ENCODE measurements at regions not wholly inside any gene's neighbourhood (a gene's known extent, or its start where the extent isn't known, plus 50 kb on each side); places are given as distances from the start of the nearest gene placed in this dataset.

DNA sequence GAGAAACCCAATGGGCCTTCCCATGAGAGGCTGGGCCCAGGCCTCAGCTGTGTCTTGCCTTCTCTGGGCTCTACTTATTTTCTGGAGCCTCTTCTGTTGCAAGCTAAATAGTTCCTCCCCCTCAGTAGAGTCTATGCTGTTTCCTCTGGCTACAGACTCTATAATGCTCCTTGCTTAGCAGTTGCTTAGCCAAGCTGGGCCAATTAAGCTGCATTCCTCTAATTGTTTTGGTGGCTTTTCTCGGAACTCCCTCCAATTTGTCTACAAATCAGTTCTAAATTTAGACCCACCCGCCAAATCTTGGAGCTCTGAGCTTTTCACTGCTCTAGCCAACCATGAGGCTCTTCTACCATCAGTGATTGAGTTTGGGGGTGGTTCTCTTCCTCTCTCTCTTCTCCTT lies 302.7 kb upstream of the ASIC2 start:
- no peaks in the 10 kb centered on the region for H3K36me3 Mint-ChIP-seq (ENCODE audit: low read depth)
- no peaks in the 10 kb centered on the region for H3K4me1 Mint-ChIP-seq (ENCODE audit: low read depth)
- H3K27me3 Mint-ChIP-seq, result peaks cover 6% of the 10 kb centered on the region
- no peak overlapping the region for H3K27ac Mint-ChIP-seq
- no peaks in the 10 kb centered on the region for H3K9me3 Mint-ChIP-seq
- H3K4me3 Mint-ChIP-seq, result no peak overlapping the region
- intact Hi-C loops (cut with micrococcal nuclease), result no loop called here

DNA sequence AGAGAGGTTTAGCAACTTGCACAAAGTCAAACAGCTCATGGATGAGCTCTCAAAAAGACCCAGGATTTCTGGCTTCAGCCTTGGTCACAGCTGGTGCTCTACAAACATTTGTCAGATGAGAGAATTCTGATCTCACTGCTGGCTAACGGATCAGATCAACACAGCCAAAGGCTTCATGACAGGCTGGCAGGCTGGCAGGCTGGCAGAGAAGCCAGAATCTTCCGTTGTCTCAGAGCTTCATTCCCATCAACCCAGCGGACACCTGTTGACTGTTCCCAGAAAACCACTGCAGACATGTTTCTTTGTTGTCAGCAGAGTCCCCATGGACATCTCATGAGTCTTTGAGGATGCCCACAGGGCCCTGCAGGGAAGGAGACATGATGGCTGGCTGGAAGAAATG lies 303.8 kb upstream of the ASIC2 start:
- Mint-ChIP-seq H3K4me3 (no peak overlapping the region), H3K27me3 (peaks cover 6% of the 10 kb centered on the region), H3K36me3 (ENCODE audit: low read depth) (no peaks in the 10 kb centered on the region), H3K9me3 (no peaks in the 10 kb centered on the region), H3K27ac (no peak overlapping the region), H3K4me1 (ENCODE audit: low read depth) (no peaks in the 10 kb centered on the region)
- intact Hi-C loops (cut with micrococcal nuclease), result no loop called here

DNA sequence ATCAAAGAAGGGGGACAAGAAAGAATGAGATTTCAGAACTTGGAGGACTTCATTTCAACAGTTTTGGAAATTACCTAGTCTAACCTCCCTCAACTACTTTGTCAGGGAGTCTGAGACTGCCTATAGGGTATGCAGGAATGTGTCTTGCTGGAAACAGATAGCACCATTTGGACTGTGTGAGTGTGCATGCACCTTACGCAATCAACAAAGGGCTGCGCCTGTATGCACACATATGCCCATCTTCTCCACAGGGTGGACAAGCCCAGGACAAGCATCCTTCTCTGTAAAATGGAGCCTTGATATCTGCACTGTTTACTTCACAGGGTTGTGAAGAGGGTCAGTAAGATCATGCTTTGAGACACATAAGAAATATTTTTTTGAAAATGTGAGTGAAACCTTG lies 305.7 kb upstream of the ASIC2 start:
- Mint-ChIP-seq H3K27ac (no peak overlapping the region), H3K9me3 (no peaks in the 10 kb centered on the region)

DNA sequence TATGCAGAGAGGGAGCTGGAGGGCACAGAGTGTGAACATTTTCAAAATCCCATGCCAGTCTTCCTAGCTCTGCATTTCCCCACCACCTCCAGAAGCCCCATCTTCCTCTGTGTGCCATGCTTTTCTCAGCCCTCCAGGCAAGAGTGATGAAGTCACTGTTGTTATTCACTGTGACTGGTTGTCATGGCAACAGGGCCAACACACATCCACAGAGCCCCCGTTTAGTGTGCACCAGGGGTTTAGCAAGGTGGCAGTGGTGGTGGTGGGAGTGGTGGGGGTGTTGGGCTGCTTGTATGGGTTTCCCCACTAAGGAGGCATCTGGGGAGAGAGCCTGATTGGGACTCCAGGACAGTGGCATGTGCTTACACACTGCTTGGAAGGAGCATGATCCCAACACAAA lies 309.9 kb upstream of the ASIC2 start:
- Mint-ChIP-seq H3K27me3 (peaks cover 3% of the 10 kb centered on the region), H3K4me1 (ENCODE audit: low read depth) (no peaks in the 10 kb centered on the region), H3K4me3 (no peak overlapping the region), H3K9me3 (no peaks in the 10 kb centered on the region), H3K27ac (no peak overlapping the region), H3K36me3 (ENCODE audit: low read depth) (no peaks in the 10 kb centered on the region)
- intact Hi-C loops (cut with micrococcal nuclease), result no loop called here

More for the DNA sequence above, 305.7 kb upstream of the ASIC2 start:
- intact Hi-C loops (cut with micrococcal nuclease), result no loop called here
- H3K4me1 Mint-ChIP-seq (ENCODE audit: low read depth), result no peaks in the 10 kb centered on the region
- H3K27me3 Mint-ChIP-seq, result peaks cover 6% of the 10 kb centered on the region
- H3K36me3 Mint-ChIP-seq (ENCODE audit: low read depth), result no peaks in the 10 kb centered on the region
- H3K4me3 Mint-ChIP-seq, result no peak overlapping the region

DNA sequence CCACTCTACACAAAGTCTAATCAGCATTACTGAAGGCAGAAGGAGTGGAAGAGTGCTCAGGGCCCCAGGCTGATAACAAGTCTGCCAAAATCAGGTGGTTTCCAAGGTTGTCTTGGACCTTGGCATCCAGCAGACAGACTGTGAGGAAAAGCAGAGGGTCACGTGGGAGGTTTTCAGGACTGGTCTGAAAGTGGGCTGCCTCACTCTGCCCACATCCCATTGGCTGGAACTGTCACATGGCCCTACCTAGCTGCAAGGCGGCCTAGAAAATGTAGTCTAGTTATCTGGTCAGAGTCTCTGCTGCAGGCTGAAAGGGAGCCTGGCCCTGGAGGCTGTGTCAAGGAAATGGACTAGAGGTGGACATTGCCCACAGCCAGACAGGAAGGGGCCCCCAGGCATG lies 310.7 kb upstream of the ASIC2 start:
- H3K27me3 Mint-ChIP-seq, result peaks cover 3% of the 10 kb centered on the region
- H3K36me3 Mint-ChIP-seq (ENCODE audit: low read depth), result no peaks in the 10 kb centered on the region
- H3K9me3 Mint-ChIP-seq, result no peaks in the 10 kb centered on the region
- intact Hi-C loops (cut with micrococcal nuclease), result no loop called here
- H3K4me1 Mint-ChIP-seq (ENCODE audit: low read depth), result no peaks in the 10 kb centered on the region
- H3K27ac Mint-ChIP-seq, result no peak overlapping the region
- H3K4me3 Mint-ChIP-seq, result no peak overlapping the region

DNA sequence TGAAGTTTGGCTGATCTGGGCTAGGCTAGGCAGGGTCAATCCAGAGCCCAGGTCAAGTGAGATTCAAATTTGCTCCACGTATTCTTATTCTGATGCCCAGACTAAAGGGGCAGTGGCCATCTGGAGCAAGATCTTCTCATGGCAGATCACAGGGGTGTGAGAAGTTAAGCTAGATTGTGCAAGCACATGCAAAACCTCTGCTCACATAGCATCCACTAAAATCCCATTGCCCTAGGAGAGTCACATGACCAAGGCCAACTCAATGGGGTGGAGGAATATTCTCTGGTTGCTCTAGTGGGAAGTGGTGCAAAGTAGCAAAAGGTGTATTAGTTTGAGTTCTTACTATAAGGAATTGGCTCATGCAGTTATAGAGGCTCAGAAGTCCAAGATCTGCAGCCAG lies 318.4 kb upstream of the ASIC2 start:
- Mint-ChIP-seq H3K4me3 (no peak overlapping the region), H3K9me3 (no peaks in the 10 kb centered on the region), H3K36me3 (ENCODE audit: low read depth) (no peaks in the 10 kb centered on the region), H3K27ac (no peak overlapping the region), H3K27me3 (peaks cover 7% of the 10 kb centered on the region), H3K4me1 (ENCODE audit: low read depth) (no peaks in the 10 kb centered on the region)
- intact Hi-C loops (cut with micrococcal nuclease), result no loop called here

DNA sequence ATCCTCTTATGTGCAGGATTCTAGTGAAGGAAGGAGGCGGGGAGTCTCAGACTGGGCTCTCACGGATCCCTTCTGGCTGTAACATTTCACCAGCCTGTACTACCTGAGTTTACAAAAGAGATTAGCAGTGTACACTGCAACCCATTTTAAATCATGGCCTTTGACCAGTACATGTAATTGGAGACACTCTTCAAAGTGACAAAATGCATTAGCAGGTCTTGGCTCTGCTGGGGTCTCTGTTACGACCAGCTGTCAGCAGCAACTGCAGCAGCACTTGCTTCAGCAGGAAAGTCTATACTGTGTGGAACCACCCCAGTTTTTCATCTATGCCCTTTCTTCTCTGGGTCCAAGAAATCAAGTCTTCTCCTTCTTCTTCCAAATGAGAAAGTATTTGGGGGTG lies 322.8 kb upstream of the ASIC2 start:
- intact Hi-C loops (cut with micrococcal nuclease), result no loop called here
- H3K4me3 Mint-ChIP-seq, result no peak overlapping the region
- no peaks in the 10 kb centered on the region for H3K9me3 Mint-ChIP-seq
- H3K27ac Mint-ChIP-seq, result no peak overlapping the region
- no peaks in the 10 kb centered on the region for H3K4me1 Mint-ChIP-seq (ENCODE audit: low read depth)
- peaks cover 11% of the 10 kb centered on the region for H3K27me3 Mint-ChIP-seq
- H3K36me3 Mint-ChIP-seq (ENCODE audit: low read depth), result no peaks in the 10 kb centered on the region

DNA sequence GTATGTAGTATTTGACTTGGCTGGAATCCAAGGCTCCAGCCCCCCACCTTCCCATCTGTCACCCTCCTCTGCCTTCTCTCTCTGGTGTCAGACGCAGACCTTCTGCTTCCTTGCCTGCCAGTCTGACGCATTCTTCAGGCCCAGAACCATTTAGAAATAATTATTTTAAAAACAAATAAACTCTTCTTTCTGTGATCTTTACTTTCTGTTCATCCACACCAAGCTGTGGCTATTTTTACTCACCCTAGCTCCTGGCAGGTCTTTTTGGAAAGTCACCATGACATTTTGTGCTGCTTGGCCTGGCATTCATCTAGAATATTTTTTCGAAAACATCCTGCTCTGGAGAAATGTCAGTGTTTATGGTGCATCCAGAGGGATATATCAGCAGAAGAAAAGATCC lies 330.7 kb upstream of the ASIC2 start:
- Mint-ChIP-seq H3K4me1 (ENCODE audit: low read depth) (no peaks in the 10 kb centered on the region), H3K27ac (no peak overlapping the region), H3K27me3 (peaks cover 7% of the 10 kb centered on the region), H3K9me3 (no peaks in the 10 kb centered on the region), H3K36me3 (ENCODE audit: low read depth) (no peaks in the 10 kb centered on the region), H3K4me3 (no peak overlapping the region)
- intact Hi-C loops (cut with micrococcal nuclease), result no loop called here

DNA sequence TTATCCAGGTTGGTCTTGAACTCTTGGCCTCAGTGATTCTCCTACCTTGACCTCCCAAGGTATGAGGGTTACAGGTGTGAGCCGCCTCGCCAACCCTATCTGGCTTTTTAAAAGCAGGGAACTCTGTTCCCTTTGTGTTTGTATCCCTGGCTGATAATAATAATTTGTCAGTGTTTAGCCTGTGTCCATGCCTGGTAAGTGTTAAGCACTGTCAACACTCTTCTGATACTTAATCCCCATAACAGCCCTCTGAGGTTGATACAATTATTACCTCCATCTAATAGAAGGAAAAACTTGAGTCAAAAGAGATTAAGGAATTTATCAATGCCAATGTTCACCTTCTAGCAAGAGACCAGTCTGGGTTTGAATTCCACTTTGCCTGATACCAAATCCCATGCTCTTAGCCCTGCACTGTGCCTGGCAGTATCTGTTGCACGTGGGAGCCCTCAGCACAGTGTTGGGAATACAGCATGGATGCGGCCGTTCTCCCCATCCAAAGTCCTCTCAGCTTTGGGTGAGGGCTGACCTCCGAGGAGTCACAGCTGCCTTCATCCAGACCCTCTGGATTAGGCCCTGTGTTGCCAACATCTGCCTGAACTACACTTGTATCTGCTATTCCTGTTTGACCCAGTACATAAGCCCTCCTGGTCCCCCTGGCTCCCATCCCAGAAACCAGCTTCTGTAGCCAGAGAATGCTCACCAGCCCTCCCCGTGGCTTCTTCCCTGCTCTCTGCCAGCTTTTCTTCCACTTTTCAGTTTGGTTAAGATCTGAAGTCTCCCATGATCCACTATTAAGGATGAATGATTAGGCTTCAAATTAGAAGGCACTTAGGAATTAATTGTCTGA lies 335.6 kb upstream of the ASIC2 start:
- Mint-ChIP-seq H3K4me1 (ENCODE audit: low read depth) (no peaks in the 10 kb centered on the region), H3K27me3 (peaks cover 5% of the 10 kb centered on the region), H3K4me3 (no peak overlapping the region), H3K36me3 (ENCODE audit: low read depth) (no peaks in the 10 kb centered on the region), H3K27ac (no peak overlapping the region), H3K9me3 (no peaks in the 10 kb centered on the region)
- intact Hi-C loops (cut with micrococcal nuclease), result no loop called here

DNA sequence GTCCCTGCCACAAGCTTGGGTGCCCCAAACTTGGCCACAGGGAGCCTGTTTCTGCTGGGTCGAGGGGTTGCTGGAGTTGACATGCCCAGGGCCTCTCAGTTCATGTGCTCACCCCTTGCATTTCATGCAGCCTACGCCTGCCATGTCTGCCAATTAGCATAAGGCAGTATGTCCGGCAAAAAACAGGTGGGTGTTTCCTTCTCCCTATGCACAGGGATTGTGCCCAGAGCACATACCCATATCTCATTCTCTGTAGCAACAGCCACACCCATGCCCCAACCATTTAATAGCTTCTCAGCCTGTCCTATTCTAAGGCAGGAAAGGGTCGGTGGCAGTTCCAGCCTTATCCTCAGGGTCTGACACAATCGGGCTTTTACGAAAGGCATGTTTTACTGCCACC lies 340.4 kb upstream of the ASIC2 start:
- Mint-ChIP-seq H3K4me1 (ENCODE audit: low read depth) (peaks cover 13% of the 10 kb centered on the region), H3K36me3 (ENCODE audit: low read depth) (no peaks in the 10 kb centered on the region), H3K9me3 (no peaks in the 10 kb centered on the region), H3K27me3 (peaks cover 5% of the 10 kb centered on the region), H3K4me3 (no peak overlapping the region), H3K27ac (no peak overlapping the region)
- intact Hi-C loops (cut with micrococcal nuclease), result no loop called here

DNA sequence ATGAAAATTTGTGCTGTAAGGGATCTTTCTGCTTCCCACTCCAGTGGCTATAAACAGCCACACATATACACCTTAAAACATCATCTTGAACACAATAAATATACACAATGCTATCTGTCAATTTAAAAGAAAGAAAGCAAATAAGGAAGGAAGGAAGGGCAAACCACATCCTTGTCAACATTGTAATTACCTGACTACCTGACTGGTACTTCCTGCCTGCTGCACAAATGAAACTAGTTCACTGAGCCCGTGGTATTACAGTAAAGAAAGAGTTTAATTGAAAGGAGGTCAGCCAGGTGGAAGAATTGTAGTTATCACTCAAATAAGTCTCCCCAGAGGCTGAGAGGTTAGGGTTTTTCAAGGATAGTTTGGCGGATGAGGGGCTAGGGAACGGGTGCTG lies 344.4 kb upstream of the ASIC2 start:
- no peaks in the 10 kb centered on the region for H3K27me3 Mint-ChIP-seq
- intact Hi-C loops (cut with micrococcal nuclease), result no loop called here
- H3K4me3 Mint-ChIP-seq, result no peak overlapping the region
- peaks cover 26% of the 10 kb centered on the region for H3K4me1 Mint-ChIP-seq (ENCODE audit: low read depth)
- H3K27ac Mint-ChIP-seq, result no peak overlapping the region
- no peaks in the 10 kb centered on the region for H3K9me3 Mint-ChIP-seq
- no peaks in the 10 kb centered on the region for H3K36me3 Mint-ChIP-seq (ENCODE audit: low read depth)

DNA sequence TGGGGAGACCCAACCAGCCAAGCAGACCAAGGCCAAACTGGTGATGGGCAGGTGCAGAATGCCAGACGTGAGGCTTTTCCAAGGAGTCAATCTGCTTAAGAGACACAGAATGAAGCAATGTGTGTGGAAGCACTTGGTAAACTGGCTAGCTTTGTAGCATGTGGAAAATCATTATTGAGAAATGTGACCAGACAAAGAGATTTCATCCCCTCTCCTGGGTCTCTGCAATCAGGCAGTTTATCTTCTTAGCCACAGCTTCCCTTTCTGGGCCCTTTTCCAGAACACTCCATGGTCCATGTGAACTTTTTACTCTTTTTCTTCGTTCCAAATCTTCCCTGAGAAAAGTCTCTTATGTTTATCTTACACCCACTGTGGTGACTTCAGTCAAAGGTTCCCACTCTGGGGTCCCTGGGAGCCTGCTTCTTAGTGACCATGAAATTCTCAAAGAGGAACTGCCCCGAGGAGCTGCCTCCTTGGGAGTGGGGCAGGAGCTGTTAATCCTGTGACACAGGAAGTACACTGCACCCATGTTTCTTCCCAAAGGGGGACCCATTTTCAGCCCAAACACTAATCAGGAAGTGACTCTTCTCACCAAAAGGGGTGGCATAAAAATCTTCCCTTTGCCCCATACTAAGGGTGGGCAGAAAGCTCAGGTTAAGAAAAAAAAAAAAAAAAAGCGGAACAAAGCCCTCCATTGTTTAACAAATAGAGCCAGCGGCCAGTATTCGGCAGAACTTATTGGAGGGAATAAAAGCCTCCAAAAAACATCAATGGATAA lies 346.2 kb upstream of the ASIC2 start:
- intact Hi-C loops (cut with micrococcal nuclease), result no loop called here
- no peaks in the 10 kb centered on the region for H3K9me3 Mint-ChIP-seq
- no peaks in the 10 kb centered on the region for H3K27me3 Mint-ChIP-seq
- H3K27ac Mint-ChIP-seq, result peak overlapping the region; percentile 1
- H3K4me1 Mint-ChIP-seq (ENCODE audit: low read depth), result peaks cover 26% of the 10 kb centered on the region
- H3K4me3 Mint-ChIP-seq, result peak overlapping the region; percentile 24
- no peaks in the 10 kb centered on the region for H3K36me3 Mint-ChIP-seq (ENCODE audit: low read depth)

DNA sequence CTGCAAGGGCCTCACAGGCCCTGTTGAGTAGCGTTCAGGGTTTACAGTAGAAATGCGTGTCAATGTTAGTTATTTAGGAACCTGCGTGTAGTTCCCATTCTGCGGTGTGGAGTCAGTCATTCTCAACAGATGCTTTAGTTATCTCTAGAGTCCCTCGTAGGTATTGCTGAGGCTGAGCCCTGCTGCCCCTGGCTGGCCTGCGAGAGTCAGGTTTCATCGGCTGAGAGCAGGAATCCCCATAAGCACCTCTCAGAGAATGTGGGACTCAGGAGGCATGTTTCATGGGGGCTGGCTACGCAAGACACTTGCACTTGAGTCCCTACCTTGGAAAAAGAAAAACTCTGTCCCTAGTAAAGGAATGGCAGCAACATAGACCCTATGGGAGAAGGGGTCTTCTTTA lies 347.5 kb upstream of the ASIC2 start:
- H3K36me3 Mint-ChIP-seq (ENCODE audit: low read depth), result no peaks in the 10 kb centered on the region
- no peaks in the 10 kb centered on the region for H3K9me3 Mint-ChIP-seq
- intact Hi-C loops (cut with micrococcal nuclease), result no loop called here
- H3K4me3 Mint-ChIP-seq, result no peak overlapping the region
- peaks cover 26% of the 10 kb centered on the region for H3K4me1 Mint-ChIP-seq (ENCODE audit: low read depth)
- H3K27ac Mint-ChIP-seq, result no peak overlapping the region
- H3K27me3 Mint-ChIP-seq, result no peaks in the 10 kb centered on the region

DNA sequence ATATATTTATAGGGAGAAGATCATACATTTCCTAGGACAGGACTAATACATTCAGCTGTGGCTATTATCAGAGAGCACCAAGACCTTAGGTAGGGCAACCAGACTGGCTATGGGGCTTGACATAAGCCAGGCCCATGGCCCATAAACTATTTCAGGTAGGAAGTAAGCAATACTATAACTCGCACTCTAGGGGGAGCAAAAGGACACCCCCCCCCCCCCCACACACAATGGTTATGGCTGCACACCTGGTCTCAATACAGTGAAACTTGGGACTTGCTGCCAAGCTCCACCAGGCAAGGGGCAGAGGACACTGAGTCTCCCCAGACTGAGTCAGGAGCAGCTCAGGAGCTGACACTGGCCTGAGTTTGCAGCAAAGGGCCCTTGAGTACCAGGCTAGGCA lies 348.9 kb upstream of the ASIC2 start:
- Mint-ChIP-seq H3K27me3 (peaks cover 9% of the 10 kb centered on the region), H3K27ac (no peak overlapping the region), H3K9me3 (no peaks in the 10 kb centered on the region), H3K4me3 (no peak overlapping the region), H3K36me3 (ENCODE audit: low read depth) (no peaks in the 10 kb centered on the region), H3K4me1 (ENCODE audit: low read depth) (peaks cover 21% of the 10 kb centered on the region)
- intact Hi-C loops (cut with micrococcal nuclease), result no loop called here

Measured in dendritic cell treated with granulocyte-macrophage colony-stimulating factor and Interleukin-4, amounts not matched to agents 40 ng/mL and 50 ng/mL, for 4 days (primary cell).